CD14-positive monocyte (primary cell): ENCODE measurements at regions not wholly inside any gene's neighbourhood (a gene's known extent, or its start where the extent isn't known, plus 50 kb on each side); places are given as distances from the start of the nearest gene placed in this dataset.
A peak's percentile ranks its signal among the peaks of the same experiment; 100 is the strongest.
"Not testable (repeated sequence)": the region's sequence is repeated elsewhere in the genome, so short reads cannot be mapped to it uniquely, and the experiment has no call there.

Experiments used
- DNase-seq, 3 donors: peaks; one replicate each; pipeline ENCODE4 v3.0.0-alpha.2; 2011 to 2022
- H2AFZ ChIP-seq: 2 replicates; pipeline ENCODE4 v1.6.0; 2012; ENCODE audit warnings: mild to moderate bottlenecking, low read depth, low read length, inconsistent platforms; ENCODE audit not compliant: insufficient read depth, poor library complexity, severe bottlenecking
- H3K27ac ChIP-seq, 2 donors: 1 replicate in 1 of 2; 2 replicates in 1 of 2; pipeline ENCODE4 v1.5.1; 2012 to 2013; ENCODE audit warnings: low read length in 2 of 2, control low read depth in 1 of 2, inconsistent platforms in 1 of 2, low read depth in 1 of 2, mild to moderate bottlenecking in 1 of 2
- H3K27me3 ChIP-seq, 2 donors: one replicate each; pipeline versions ENCODE4 v1.6.0 to v1.6.1; 2011 to 2013; ENCODE audit warnings: low read length in 2 of 2; ENCODE audit not compliant: control insufficient read depth in 2 of 2, insufficient read depth in 2 of 2
- H3K36me3 ChIP-seq, 2 donors: replicated peaks in 1 of 2; 1 replicate in 1 of 2; 2 replicates in 1 of 2; pipeline versions ENCODE4 v1.5.1 to v1.6.1; 2012 to 2013; ENCODE audit warnings: low read length in 2 of 2, control low read depth in 1 of 2, inconsistent platforms in 1 of 2, mild to moderate bottlenecking in 1 of 2; ENCODE audit not compliant: insufficient read depth in 2 of 2, control insufficient read depth in 1 of 2
- H3K4me1 ChIP-seq, 2 donors: 1 replicate in 1 of 2; 2 replicates in 1 of 2; pipeline versions ENCODE4 v1.5.1 to v1.6.1; 2012 to 2013; ENCODE audit warnings: low read length in 2 of 2, control low read depth in 1 of 2, inconsistent platforms in 1 of 2, mild to moderate bottlenecking in 1 of 2, moderate library complexity in 1 of 2; ENCODE audit not compliant: insufficient read depth in 2 of 2, control insufficient read depth in 1 of 2
- H3K4me2 ChIP-seq: replicated peaks from 2 replicates; pipeline ENCODE3; 2012; ENCODE audit warnings: low read length, moderate library complexity, mild to moderate bottlenecking; ENCODE audit not compliant: poor library complexity, severe bottlenecking; ENCODE audit errors: extremely low read depth
- H3K4me3 ChIP-seq, 3 experiments: fragments of 200-600 bp in 1 of 3; sonication (generic) in 1 of 3; replicated peaks in 1 of 3; 1 replicate in 2 of 3; 2 replicates in 1 of 3; pipeline ENCODE4 v1.5.1; 2011 to 2013; ENCODE audit warnings: low read length in 3 of 3, mild to moderate bottlenecking in 3 of 3, control low read depth in 2 of 3, low read depth in 2 of 3, inconsistent platforms in 1 of 3, moderate library complexity in 1 of 3
- H3K79me2 ChIP-seq: 2 replicates; pipeline ENCODE4 v1.6.0; 2012; ENCODE audit warnings: mild to moderate bottlenecking, control low read depth, inconsistent platforms, low read length, moderate library complexity; ENCODE audit not compliant: insufficient read depth
- H3K9ac ChIP-seq: 2 replicates; pipeline ENCODE4 v1.6.0; 2017; ENCODE audit warnings: low read length, mild to moderate bottlenecking; ENCODE audit not compliant: insufficient read depth, poor library complexity, severe bottlenecking
- H3K9me3 ChIP-seq, 2 donors: replicated peaks in 1 of 2; 1 replicate in 1 of 2; 2 replicates in 1 of 2; pipeline versions ENCODE4 v1.5.1 to v1.6.1; 2012 to 2013; ENCODE audit warnings: low read length in 2 of 2, control low read depth in 1 of 2; ENCODE audit not compliant: control insufficient read depth in 1 of 2, insufficient read depth in 1 of 2
- H4K20me1 ChIP-seq: 2 replicates; pipeline ENCODE4 v1.6.0; 2012; ENCODE audit warnings: mild to moderate bottlenecking, low read length, control low read depth, moderate library complexity; ENCODE audit not compliant: insufficient read depth
- H3K27ac Mint-ChIP-seq, 7 donors: one replicate each; pipeline ENCODE4 v1.8.0; 2020; ENCODE audit warnings: mild to moderate bottlenecking in 7 of 7, mixed read lengths in 7 of 7, moderate library complexity in 6 of 7, inconsistent platforms in 2 of 7
- H3K27me3 Mint-ChIP-seq, 3 donors: one replicate each; pipeline ENCODE4 v1.8.0; 2021 to 2022; ENCODE audit warnings: low read depth in 3 of 3, mild to moderate bottlenecking in 3 of 3, mixed read lengths in 3 of 3, moderate library complexity in 3 of 3, inconsistent platforms in 1 of 3
- H3K36me3 Mint-ChIP-seq, 2 donors: one replicate each; pipeline ENCODE4 v1.8.0; 2020; ENCODE audit warnings: mixed read lengths in 2 of 2, inconsistent platforms in 1 of 2, mild to moderate bottlenecking in 1 of 2
- H3K4me1 Mint-ChIP-seq: one replicate; pipeline ENCODE4 v1.8.0; 2020; ENCODE audit warnings: mild to moderate bottlenecking, mixed read lengths
- H3K4me3 Mint-ChIP-seq, 2 donors: one replicate each; pipeline ENCODE4 v1.8.0; 2020; ENCODE audit warnings: mild to moderate bottlenecking in 2 of 2, mixed read lengths in 2 of 2, moderate library complexity in 1 of 2
- H3K9me3 Mint-ChIP-seq, 7 donors: one replicate each; pipeline ENCODE4 v1.8.0; 2020 to 2022; ENCODE audit warnings: mixed read lengths in 7 of 7, mild to moderate bottlenecking in 6 of 7, moderate library complexity in 6 of 7, inconsistent platforms in 2 of 7
- CTCF ChIP-seq: fragments of 200-600 bp; IDR thresholded peaks from one replicate; pipeline ENCODE4 v1.8.0; 2022; ENCODE audit warnings: antibody characterized with exemption, mild to moderate bottlenecking
- WGBS: methylation state at CpG from one replicate; pipeline ENCODE4 v1.1.5; 2013; ENCODE audit warnings: missing lambda C conversion rate; ENCODE audit not compliant: insufficient coverage; 5-methylcytosine and 5-hydroxymethylcytosine counted together
- intact Hi-C, 2 donors: fragments of 100-400 bp; cut with micrococcal nuclease; formaldehyde crosslinking; loops; one replicate each; pipeline versions ENCODE4 v1.15.0 to v1.15.1; 2023

- H3K4me2 ChIP-seq, result no peak overlapping the region
- peak; percentile 16 for TF ChIP-seq CTCF
- H4K20me1 ChIP-seq, result no peaks in the 10 kb centered on the region
- H3K27me3 ChIP-seq, result peaks cover 0 to 2% of the 10 kb centered on the region in 2 donors
- H3K36me3 Mint-ChIP-seq, result no peaks in the 10 kb centered on the region
- H3K27me3 Mint-ChIP-seq, result peaks cover 2 to 10% (median 3%) of the 10 kb centered on the region in 3 donors
- WGBS, result 100% methylated on average over 2 of the region's 4 CpGs
- intact Hi-C loops, result no loop called here
- H2AFZ ChIP-seq, result no peak overlapping the region
- no peak overlapping the region for H3K27ac Mint-ChIP-seq
- no peak overlapping the region for H3K9ac ChIP-seq
- no peak overlapping the region for H3K4me3 Mint-ChIP-seq
- no peaks in the 10 kb centered on the region for H3K4me1 Mint-ChIP-seq
- no peaks in the 10 kb centered on the region for H3K79me2 ChIP-seq
- H3K4me1 ChIP-seq, result no peaks in the 10 kb centered on the region
- H3K9me3 Mint-ChIP-seq, result peaks cover 0 to 14% (median 5%) of the 10 kb centered on the region in 7 donors
- no peak for DNase-seq
- H3K36me3 ChIP-seq, result no peaks in the 10 kb centered on the region
- H3K4me3 ChIP-seq, result no peak overlapping the region
- no peaks in the 10 kb centered on the region for H3K9me3 ChIP-seq
- no peak overlapping the region for H3K27ac ChIP-seq
Measured at GRCh38 chrX:37509349-37509748, 62.1 kb upstream of the LANCL3 start.

GRCh38 chrX:37516512-37516911 lies 54.9 kb upstream of the LANCL3 start:
- WGBS, result no CpG with 5 or more reads among the region's 1 CpG
- not testable (repeated sequence) for H3K27me3 ChIP-seq

GRCh38 chrX:37519261-37519660 lies 52.2 kb upstream of the LANCL3 start:
- H3K79me2 ChIP-seq, result not testable (repeated sequence)

More at GRCh38 chrX:37516512-37516911, 54.9 kb upstream of the LANCL3 start:
- H3K4me3 Mint-ChIP-seq, H3K27me3 Mint-ChIP-seq, H3K27ac ChIP-seq, H3K9me3 Mint-ChIP-seq, H4K20me1 ChIP-seq, H2AFZ ChIP-seq, H3K4me1 Mint-ChIP-seq, DNase-seq, H3K9me3 ChIP-seq, H3K36me3 ChIP-seq, H3K4me3 ChIP-seq, H3K79me2 ChIP-seq, H3K4me2 ChIP-seq, H3K36me3 Mint-ChIP-seq, intact Hi-C loops, H3K4me1 ChIP-seq, H3K9ac ChIP-seq: not testable (repeated sequence)
- peak overlapping the region in 1 of 7 donors; percentile 50 for H3K27ac Mint-ChIP-seq

GRCh38 chrX:37520860-37521450 lies 50.5 kb upstream of the LANCL3 start:
- H3K4me3 ChIP-seq, H3K27me3 ChIP-seq, H3K36me3 Mint-ChIP-seq, H3K9me3 Mint-ChIP-seq, H3K4me2 ChIP-seq, H3K4me3 Mint-ChIP-seq, H3K79me2 ChIP-seq, H3K27ac ChIP-seq, H3K9ac ChIP-seq, DNase-seq, H3K9me3 ChIP-seq, H3K27me3 Mint-ChIP-seq, H3K4me1 ChIP-seq, H3K27ac Mint-ChIP-seq, intact Hi-C loops, H3K4me1 Mint-ChIP-seq, H4K20me1 ChIP-seq, H3K36me3 ChIP-seq, H2AFZ ChIP-seq: not testable (repeated sequence)
- no CpG with 5 or more reads among the region's 4 CpGs for WGBS

More at GRCh38 chrX:37519261-37519660, 52.2 kb upstream of the LANCL3 start:
- H3K4me1 Mint-ChIP-seq, H3K27ac ChIP-seq, H3K27ac Mint-ChIP-seq, H3K36me3 Mint-ChIP-seq, H3K36me3 ChIP-seq, intact Hi-C loops, DNase-seq, H3K4me2 ChIP-seq, H3K9me3 Mint-ChIP-seq, H3K27me3 ChIP-seq, H3K4me3 Mint-ChIP-seq, H3K9ac ChIP-seq, H4K20me1 ChIP-seq, H3K4me3 ChIP-seq, H3K27me3 Mint-ChIP-seq, H3K9me3 ChIP-seq, H2AFZ ChIP-seq, H3K4me1 ChIP-seq: not testable (repeated sequence)
- no CpG with 5 or more reads among the region's 4 CpGs for WGBS
